ENCODE measurements at regions not wholly inside any gene's neighbourhood (a gene's known extent, or its start where the extent isn't known, plus 50 kb on each side); places are given as distances from the start of the nearest gene placed in this dataset.

DNA sequence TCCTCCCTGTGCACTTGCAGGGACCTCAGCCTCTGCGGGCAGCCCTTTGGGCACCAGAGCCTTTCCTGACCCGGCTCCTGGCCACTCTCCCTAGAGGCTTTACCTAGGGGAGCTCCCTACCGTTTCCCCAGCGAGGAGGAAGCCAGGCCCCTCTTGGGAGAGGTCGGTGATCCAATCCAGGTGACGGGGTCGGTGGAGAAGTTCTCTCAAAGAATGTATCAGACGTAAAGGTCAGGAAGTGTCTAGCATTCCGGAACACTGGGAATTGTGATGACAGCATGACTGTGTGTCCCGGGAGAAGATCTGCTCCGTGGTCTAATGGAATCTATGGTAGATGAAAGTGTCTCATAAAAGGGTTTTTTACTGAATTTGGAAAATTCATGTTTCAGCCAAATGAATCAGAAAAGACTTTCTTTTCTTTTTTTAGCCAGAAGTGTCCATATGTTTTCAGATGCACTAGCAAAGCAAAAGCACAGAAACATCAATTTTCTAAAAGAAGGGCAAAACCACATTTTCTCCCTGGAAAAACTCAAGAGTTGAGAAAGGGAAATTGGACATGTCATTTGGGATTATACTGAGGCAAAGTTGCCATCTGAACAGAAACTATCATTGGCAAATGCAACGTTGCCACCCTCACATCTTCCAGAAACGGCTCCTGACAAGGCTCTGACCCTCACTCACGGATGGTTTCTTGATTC, 289.4 kb downstream of the THBS2 start:
- no peak for DNase-seq
- in situ Hi-C loops (cut with HindIII; ENCODE audit: low pct_ligation_motif_present, low pct_unique_long_range_greater_than_20kb, low sequenced_read_pairs): no loop called here

DNA sequence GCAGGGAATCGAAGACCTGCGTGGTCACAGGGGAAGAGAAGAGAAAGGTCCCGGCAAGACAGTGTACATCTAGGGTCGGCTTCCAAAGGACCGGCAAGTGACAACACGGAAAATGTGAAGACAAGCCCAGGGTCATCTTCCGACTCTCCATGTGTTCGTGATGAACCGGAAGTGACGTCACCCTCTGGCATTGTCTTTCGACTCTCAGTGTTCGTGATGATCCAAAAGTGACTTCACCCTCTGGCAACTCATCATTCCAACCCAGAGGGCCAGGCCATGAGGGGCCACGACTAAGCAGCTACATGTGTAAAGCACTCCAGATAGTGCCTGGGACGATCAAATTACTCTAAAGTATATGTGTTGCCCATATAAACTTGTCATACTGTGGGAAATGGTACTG, 290.8 kb downstream of the THBS2 start:
- in situ Hi-C loops (cut with HindIII; ENCODE audit: low pct_ligation_motif_present, low pct_unique_long_range_greater_than_20kb, low sequenced_read_pairs): no loop called here
- no peak for DNase-seq

GRCh38 chr6:168961264-168961656, 292.4 kb downstream of the THBS2 start:
- DNase-seq: no peak
- in situ Hi-C loops (cut with HindIII; ENCODE audit: low pct_ligation_motif_present, low pct_unique_long_range_greater_than_20kb, low sequenced_read_pairs): no loop called here

DNA sequence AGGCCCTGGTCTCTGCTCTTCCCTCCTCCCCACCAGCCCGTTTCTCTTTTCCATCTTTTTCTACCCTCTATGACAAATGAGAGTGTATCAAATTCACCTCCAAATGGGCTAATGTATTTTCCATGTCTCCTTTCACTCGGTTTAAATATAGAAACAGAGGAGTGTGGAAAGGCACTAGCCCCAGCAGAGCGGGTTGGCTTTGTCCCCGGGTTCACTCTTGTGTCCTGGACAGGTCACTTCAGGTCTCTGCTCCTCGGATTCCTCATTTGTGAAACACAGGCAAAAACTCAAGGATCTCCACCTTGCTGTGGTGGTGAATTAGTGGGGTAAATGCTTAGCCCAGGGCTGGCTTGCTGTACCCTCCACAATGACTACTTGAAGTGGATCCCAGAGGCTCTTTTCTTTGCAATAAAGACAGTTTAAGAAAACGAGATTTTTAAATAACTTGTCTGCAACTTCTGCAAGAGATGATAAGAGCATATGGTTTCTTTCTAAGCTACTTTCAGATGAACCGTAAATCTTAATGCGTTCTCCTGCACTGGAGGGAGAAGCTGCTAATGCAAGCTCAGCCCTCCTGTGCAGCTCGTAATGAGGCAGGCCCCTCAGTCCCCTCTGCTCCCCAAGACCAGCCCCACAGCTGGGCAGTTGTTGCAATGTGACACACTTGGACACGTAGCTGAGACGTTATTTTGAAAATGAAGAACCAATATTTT, 292.9 kb downstream of the THBS2 start:
- DNase-seq: no peak
- in situ Hi-C loops (cut with HindIII; ENCODE audit: low pct_ligation_motif_present, low pct_unique_long_range_greater_than_20kb, low sequenced_read_pairs): no loop called here

DNA sequence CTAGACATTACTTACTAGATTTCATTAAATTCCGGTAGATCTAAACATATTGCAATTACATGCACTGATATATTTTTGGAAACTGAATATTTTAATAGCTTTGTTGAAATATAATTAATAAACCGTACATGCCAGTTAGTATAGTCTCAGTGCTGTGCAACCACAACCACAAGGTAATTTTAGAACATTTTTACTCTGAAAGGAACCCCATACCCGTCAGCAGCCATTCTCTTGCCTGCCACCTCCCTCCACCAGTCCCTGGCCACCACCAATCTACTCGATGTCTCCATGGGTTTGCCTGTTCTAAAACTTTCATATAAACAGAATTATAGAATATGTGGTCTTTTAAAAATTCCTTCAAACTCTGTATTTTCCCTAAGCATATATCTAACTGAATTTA, 293.9 kb downstream of the THBS2 start:
- no peak for DNase-seq
- in situ Hi-C loops (cut with HindIII; ENCODE audit: low pct_ligation_motif_present, low pct_unique_long_range_greater_than_20kb, low sequenced_read_pairs): no loop called here

DNA sequence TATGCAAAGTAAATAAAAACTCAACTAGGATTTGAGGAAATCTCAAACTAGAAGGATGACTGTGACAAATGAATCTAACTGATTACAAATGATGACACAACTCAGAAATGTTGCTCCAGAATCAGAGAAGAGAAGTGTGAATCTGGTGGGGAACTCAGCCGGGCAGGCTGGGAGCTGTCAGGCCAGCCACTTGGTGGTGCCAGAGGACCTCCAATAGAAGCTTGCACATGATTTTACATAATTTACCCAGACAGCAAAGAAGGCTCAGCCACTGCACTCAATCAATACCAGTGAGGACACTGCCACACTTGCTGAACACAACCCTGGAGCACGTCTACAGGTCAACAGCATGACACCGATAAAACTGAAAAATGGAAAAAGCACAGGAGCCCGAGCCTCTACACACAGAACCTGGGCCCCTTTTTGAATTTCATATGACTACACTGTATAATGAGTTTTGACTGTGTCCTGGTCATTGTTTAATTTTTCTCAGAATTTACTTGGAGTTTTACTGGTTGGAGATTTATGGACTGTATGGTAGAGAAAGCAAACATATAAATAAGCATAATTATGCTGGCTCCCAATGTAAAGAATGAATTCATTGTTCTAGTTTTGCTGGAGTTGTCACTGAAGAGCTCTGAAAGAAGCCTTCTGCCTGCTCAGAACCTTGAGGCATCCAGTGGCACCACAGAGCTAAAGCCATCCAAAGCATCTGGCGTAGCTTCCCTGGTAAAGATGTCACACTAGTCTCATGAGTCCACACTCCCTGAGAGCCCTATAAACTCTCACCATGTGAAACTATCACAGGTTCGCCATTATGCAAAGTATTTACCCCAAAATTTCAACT, 296.5 kb downstream of the THBS2 start:
- in situ Hi-C loops (cut with HindIII; ENCODE audit: low pct_ligation_motif_present, low pct_unique_long_range_greater_than_20kb, low sequenced_read_pairs): no loop called here
- peak; percentile 53 for DNase-seq

- DNase-seq: no peak
- in situ Hi-C loops (cut with HindIII; ENCODE audit: low pct_ligation_motif_present, low pct_unique_long_range_greater_than_20kb, low sequenced_read_pairs): no loop called here
Measured at GRCh38 chr6:168956141-168956838, 297.4 kb downstream of the THBS2 start.

DNA sequence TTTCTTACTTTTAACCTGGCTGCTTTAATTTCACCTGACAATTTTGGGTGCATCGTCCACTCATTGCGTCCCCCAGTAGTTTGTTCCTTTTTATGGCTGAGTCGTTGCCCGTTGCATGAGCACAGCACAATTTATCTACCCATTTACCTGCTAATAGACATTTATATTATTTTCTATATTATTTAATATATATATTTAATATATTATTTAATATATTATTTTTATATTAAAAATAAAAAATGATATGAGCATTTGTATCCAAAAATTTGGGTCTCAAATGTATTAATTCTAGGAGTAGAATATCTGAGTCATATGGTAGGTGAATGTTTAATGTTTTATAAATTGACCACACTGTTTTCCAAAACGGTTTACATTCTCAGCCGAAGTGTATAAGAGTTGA, 300.2 kb downstream of the THBS2 start:
- in situ Hi-C loops (cut with HindIII; ENCODE audit: low pct_ligation_motif_present, low pct_unique_long_range_greater_than_20kb, low sequenced_read_pairs): no loop called here
- DNase-seq: no peak

DNA sequence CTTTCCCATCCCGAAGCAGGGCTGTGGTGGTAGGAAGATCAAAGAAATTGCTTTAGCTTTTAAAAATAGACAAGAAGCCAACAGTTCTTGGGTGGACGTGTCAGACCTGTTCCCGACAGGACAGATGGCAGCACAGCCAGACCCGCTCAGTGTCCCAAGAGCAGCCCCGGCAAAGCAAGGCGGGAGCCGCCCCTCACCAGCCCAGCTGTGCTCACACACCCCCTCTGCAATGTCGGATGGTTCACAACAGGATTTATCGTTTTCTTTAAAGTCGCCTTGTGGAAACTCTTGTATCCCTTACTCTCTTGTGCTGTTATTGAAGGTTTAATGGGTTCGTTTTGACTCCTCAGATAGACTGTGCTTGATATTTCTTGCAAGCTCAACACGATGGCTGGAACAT, 302.4 kb downstream of the THBS2 start:
- DNase-seq: no peak
- in situ Hi-C loops (cut with HindIII; ENCODE audit: low pct_ligation_motif_present, low pct_unique_long_range_greater_than_20kb, low sequenced_read_pairs): no loop called here

GRCh38 chr6:168950858-168951214, 302.8 kb downstream of the THBS2 start:
- no peak for DNase-seq
- in situ Hi-C loops (cut with HindIII; ENCODE audit: low pct_ligation_motif_present, low pct_unique_long_range_greater_than_20kb, low sequenced_read_pairs): no loop called here

- in situ Hi-C loops (cut with HindIII; ENCODE audit: low pct_ligation_motif_present, low pct_unique_long_range_greater_than_20kb, low sequenced_read_pairs): no loop called here
- DNase-seq: no peak
Measured at GRCh38 chr6:168949981-168950857, 303.4 kb downstream of the THBS2 start.

- in situ Hi-C loops (cut with HindIII; ENCODE audit: low pct_ligation_motif_present, low pct_unique_long_range_greater_than_20kb, low sequenced_read_pairs): no loop called here
- no peak for DNase-seq
Measured at GRCh38 chr6:168948990-168949531, 304.6 kb downstream of the THBS2 start.

- DNase-seq: no peak
- in situ Hi-C loops (cut with HindIII; ENCODE audit: low pct_ligation_motif_present, low pct_unique_long_range_greater_than_20kb, low sequenced_read_pairs): no loop called here
Measured at GRCh38 chr6:168948002-168948401, 305.6 kb downstream of the THBS2 start.

- in situ Hi-C loops (cut with HindIII; ENCODE audit: low pct_ligation_motif_present, low pct_unique_long_range_greater_than_20kb, low sequenced_read_pairs): no loop called here
- DNase-seq: no peak
Measured at GRCh38 chr6:168943231-168943905, 310.3 kb downstream of the THBS2 start.

DNA sequence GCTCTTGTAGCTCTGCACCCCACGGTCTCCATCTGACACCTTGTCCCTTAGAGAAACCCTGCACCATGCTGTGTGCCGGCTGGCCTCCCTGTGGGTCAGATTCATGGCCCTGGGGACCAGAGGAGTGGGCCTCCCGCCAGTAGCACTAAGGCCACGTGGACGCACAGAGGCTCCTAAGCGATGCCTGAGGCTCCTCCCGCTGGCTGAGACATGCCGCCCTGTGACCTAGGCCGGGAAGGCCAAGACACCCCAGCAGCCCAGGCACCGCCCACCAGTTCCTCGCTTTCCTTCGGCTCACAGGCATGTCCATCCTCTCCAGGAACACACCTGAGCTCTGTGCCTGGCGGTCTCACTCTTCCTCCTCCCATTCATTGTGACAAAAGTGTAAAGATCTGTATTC, 311.0 kb downstream of the THBS2 start:
- DNase-seq: no peak
- in situ Hi-C loops (cut with HindIII; ENCODE audit: low pct_ligation_motif_present, low pct_unique_long_range_greater_than_20kb, low sequenced_read_pairs): no loop called here

GRCh38 chr6:168941036-168941435, 312.6 kb downstream of the THBS2 start:
- in situ Hi-C loops (cut with HindIII; ENCODE audit: low pct_ligation_motif_present, low pct_unique_long_range_greater_than_20kb, low sequenced_read_pairs): no loop called here
- DNase-seq: no peak

GRCh38 chr6:168939796-168940195, 313.9 kb downstream of the THBS2 start:
- DNase-seq: no peak
- in situ Hi-C loops (cut with HindIII; ENCODE audit: low pct_ligation_motif_present, low pct_unique_long_range_greater_than_20kb, low sequenced_read_pairs): no loop called here
